ENCODE measurements at regions not wholly inside any gene's neighbourhood (a gene's known extent, or its start where the extent isn't known, plus 50 kb on each side); places are given as distances from the start of the nearest gene placed in this dataset.
"Not testable (repeated sequence)": the region's sequence is repeated elsewhere in the genome, so short reads cannot be mapped to it uniquely, and the experiment has no call there.

DNA sequence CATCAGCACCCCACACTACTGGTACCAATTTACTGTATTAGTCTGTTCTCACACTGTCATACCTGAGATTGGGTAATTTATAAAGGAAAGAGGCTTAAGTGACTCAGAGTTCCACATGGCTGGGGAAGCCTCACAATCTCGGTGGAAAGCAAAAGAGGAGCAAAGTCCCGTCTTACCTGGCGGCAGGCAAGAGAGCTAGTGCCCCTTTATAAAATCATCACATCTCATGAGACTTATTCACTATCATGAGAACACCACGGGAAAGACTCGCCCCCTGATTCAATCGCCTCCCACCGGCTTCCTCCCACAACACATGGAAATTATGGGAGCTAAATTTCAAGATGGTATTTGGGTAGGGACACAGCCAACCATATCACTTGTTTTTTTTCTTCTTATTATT, 717.2 kb downstream of the TRIB2 start:
- H3K27ac Mint-ChIP-seq: no peak overlapping the region
- no peak overlapping the region for H3K4me3 Mint-ChIP-seq
- peaks cover 20% of the 10 kb centered on the region for H3K9me3 Mint-ChIP-seq (ENCODE audit: low read depth)
- H3K27me3 Mint-ChIP-seq: no peaks in the 10 kb centered on the region
- H3K36me3 Mint-ChIP-seq: no peaks in the 10 kb centered on the region
- H3K4me1 Mint-ChIP-seq (ENCODE audit: low read depth): no peaks in the 10 kb centered on the region

- not testable (repeated sequence) for H3K4me1 Mint-ChIP-seq (ENCODE audit: low read depth); H3K4me3 Mint-ChIP-seq; H3K9me3 Mint-ChIP-seq (ENCODE audit: low read depth); H3K27ac Mint-ChIP-seq; H3K27me3 Mint-ChIP-seq; H3K36me3 Mint-ChIP-seq
Measured at GRCh38 chr2:13443554-13444261, 727.0 kb downstream of the TRIB2 start.

- H3K4me3 Mint-ChIP-seq: no peak overlapping the region
- H3K36me3 Mint-ChIP-seq: no peaks in the 10 kb centered on the region
- H3K27me3 Mint-ChIP-seq: no peaks in the 10 kb centered on the region
- no peaks in the 10 kb centered on the region for H3K9me3 Mint-ChIP-seq (ENCODE audit: low read depth)
- H3K4me1 Mint-ChIP-seq (ENCODE audit: low read depth): no peaks in the 10 kb centered on the region
- no peak overlapping the region for H3K27ac Mint-ChIP-seq
Measured at GRCh38 chr2:13462464-13462863, 745.7 kb downstream of the TRIB2 start.

GRCh38 chr2:13466076-13466475, 749.3 kb downstream of the TRIB2 start:
- no peak overlapping the region for H3K27ac Mint-ChIP-seq
- no peak overlapping the region for H3K4me3 Mint-ChIP-seq
- H3K9me3 Mint-ChIP-seq (ENCODE audit: low read depth): no peaks in the 10 kb centered on the region
- H3K36me3 Mint-ChIP-seq: no peaks in the 10 kb centered on the region
- no peaks in the 10 kb centered on the region for H3K4me1 Mint-ChIP-seq (ENCODE audit: low read depth)
- no peaks in the 10 kb centered on the region for H3K27me3 Mint-ChIP-seq

DNA sequence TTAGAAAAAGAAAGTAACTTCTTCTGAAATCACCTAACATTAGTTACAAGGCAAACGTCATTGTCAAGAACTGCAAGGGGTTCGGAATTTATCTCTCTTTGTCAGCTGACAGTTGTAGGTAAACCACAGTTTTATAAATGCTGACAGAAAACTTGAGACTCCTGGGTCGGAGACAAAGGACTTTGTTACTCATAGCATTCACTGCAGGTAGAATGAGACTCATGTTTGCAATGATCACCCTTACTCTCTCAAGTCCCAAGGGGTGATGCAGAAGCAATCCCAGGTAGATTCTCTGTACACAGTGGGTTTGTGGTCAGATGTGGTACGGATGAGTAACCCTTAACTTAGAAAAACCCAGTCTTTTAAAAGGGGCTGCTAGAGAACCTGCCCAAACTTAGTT, 757.8 kb downstream of the TRIB2 start:
- H3K27ac Mint-ChIP-seq: no peak overlapping the region
- H3K4me3 Mint-ChIP-seq: no peak overlapping the region
- H3K4me1 Mint-ChIP-seq (ENCODE audit: low read depth): no peaks in the 10 kb centered on the region
- H3K9me3 Mint-ChIP-seq (ENCODE audit: low read depth): no peaks in the 10 kb centered on the region
- H3K36me3 Mint-ChIP-seq: no peaks in the 10 kb centered on the region
- no peaks in the 10 kb centered on the region for H3K27me3 Mint-ChIP-seq

GRCh38 chr2:13480057-13480456, 763.3 kb downstream of the TRIB2 start:
- Mint-ChIP-seq H3K27ac (no peak overlapping the region), H3K27me3 (no peaks in the 10 kb centered on the region), H3K9me3 (ENCODE audit: low read depth) (no peaks in the 10 kb centered on the region), H3K4me1 (ENCODE audit: low read depth) (no peaks in the 10 kb centered on the region), H3K36me3 (no peaks in the 10 kb centered on the region), H3K4me3 (no peak overlapping the region)

GRCh38 chr2:13481201-13481600, 764.5 kb downstream of the TRIB2 start:
- Mint-ChIP-seq H3K36me3 (no peaks in the 10 kb centered on the region), H3K27me3 (no peaks in the 10 kb centered on the region), H3K27ac (no peak overlapping the region), H3K4me3 (no peak overlapping the region), H3K4me1 (ENCODE audit: low read depth) (no peaks in the 10 kb centered on the region), H3K9me3 (ENCODE audit: low read depth) (no peaks in the 10 kb centered on the region)

GRCh38 chr2:13485256-13485655, 768.5 kb downstream of the TRIB2 start:
- no peaks in the 10 kb centered on the region for H3K27me3 Mint-ChIP-seq
- no peaks in the 10 kb centered on the region for H3K4me1 Mint-ChIP-seq (ENCODE audit: low read depth)
- H3K9me3 Mint-ChIP-seq (ENCODE audit: low read depth): peaks cover 4% of the 10 kb centered on the region
- H3K4me3 Mint-ChIP-seq: no peak overlapping the region
- no peaks in the 10 kb centered on the region for H3K36me3 Mint-ChIP-seq
- H3K27ac Mint-ChIP-seq: no peak overlapping the region

GRCh38 chr2:13488965-13489364, 772.2 kb downstream of the TRIB2 start:
- Mint-ChIP-seq H3K4me1 (ENCODE audit: low read depth) (no peaks in the 10 kb centered on the region), H3K36me3 (no peaks in the 10 kb centered on the region), H3K9me3 (ENCODE audit: low read depth) (peaks cover 4% of the 10 kb centered on the region), H3K27me3 (no peaks in the 10 kb centered on the region), H3K27ac (no peak overlapping the region), H3K4me3 (no peak overlapping the region)

GRCh38 chr2:13492262-13492661, 775.5 kb downstream of the TRIB2 start:
- H3K27ac Mint-ChIP-seq: no peak overlapping the region
- peaks cover 13% of the 10 kb centered on the region for H3K9me3 Mint-ChIP-seq (ENCODE audit: low read depth)
- no peak overlapping the region for H3K4me3 Mint-ChIP-seq
- no peaks in the 10 kb centered on the region for H3K4me1 Mint-ChIP-seq (ENCODE audit: low read depth)
- H3K27me3 Mint-ChIP-seq: no peaks in the 10 kb centered on the region
- no peaks in the 10 kb centered on the region for H3K36me3 Mint-ChIP-seq

- Mint-ChIP-seq H3K9me3 (ENCODE audit: low read depth) (peaks cover 8% of the 10 kb centered on the region), H3K27ac (no peak overlapping the region), H3K27me3 (no peaks in the 10 kb centered on the region)
Measured at GRCh38 chr2:13495051-13495450, 778.3 kb downstream of the TRIB2 start.

GRCh38 chr2:13504808-13505207, 788.1 kb downstream of the TRIB2 start:
- Mint-ChIP-seq H3K4me3 (no peak overlapping the region), H3K9me3 (ENCODE audit: low read depth) (peaks cover 6% of the 10 kb centered on the region), H3K27me3 (no peaks in the 10 kb centered on the region), H3K36me3 (no peaks in the 10 kb centered on the region), H3K4me1 (ENCODE audit: low read depth) (no peaks in the 10 kb centered on the region), H3K27ac (no peak overlapping the region)

More at GRCh38 chr2:13495051-13495450, 778.3 kb downstream of the TRIB2 start:
- H3K4me1 Mint-ChIP-seq (ENCODE audit: low read depth): no peaks in the 10 kb centered on the region
- no peak overlapping the region for H3K4me3 Mint-ChIP-seq
- H3K36me3 Mint-ChIP-seq: no peaks in the 10 kb centered on the region

DNA sequence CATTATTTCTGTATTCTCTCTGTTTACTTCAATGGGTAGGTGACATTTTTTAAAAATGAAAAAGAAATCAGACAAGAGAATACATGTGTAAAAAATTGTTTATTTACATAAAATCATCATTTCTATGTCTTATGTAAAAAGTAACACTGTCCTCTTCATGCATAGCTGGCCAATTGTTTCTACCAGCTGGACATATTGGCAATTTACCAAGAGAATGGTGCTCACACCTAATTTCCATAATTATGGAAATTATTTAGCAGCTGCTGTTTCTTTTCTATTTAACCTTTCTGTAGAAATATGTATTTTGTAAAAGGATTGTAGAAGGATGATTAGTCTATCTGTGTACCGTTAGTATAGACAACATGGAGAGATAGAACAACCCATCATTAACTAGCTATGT, 791.9 kb downstream of the TRIB2 start:
- H3K36me3 Mint-ChIP-seq: no peaks in the 10 kb centered on the region
- no peaks in the 10 kb centered on the region for H3K9me3 Mint-ChIP-seq (ENCODE audit: low read depth)
- no peaks in the 10 kb centered on the region for H3K4me1 Mint-ChIP-seq (ENCODE audit: low read depth)
- H3K27ac Mint-ChIP-seq: no peak overlapping the region
- no peaks in the 10 kb centered on the region for H3K27me3 Mint-ChIP-seq
- no peak overlapping the region for H3K4me3 Mint-ChIP-seq

GRCh38 chr2:13515254-13515653, 798.5 kb downstream of the TRIB2 start:
- Mint-ChIP-seq H3K27me3 (no peaks in the 10 kb centered on the region), H3K36me3 (no peaks in the 10 kb centered on the region), H3K4me3 (no peak overlapping the region)

GRCh38 chr2:13522096-13522495, 805.4 kb downstream of the TRIB2 start:
- Mint-ChIP-seq H3K36me3 (no peaks in the 10 kb centered on the region), H3K4me1 (ENCODE audit: low read depth) (no peaks in the 10 kb centered on the region), H3K4me3 (no peak overlapping the region), H3K9me3 (ENCODE audit: low read depth) (no peaks in the 10 kb centered on the region), H3K27ac (no peak overlapping the region), H3K27me3 (no peaks in the 10 kb centered on the region)

More at GRCh38 chr2:13515254-13515653, 798.5 kb downstream of the TRIB2 start:
- Mint-ChIP-seq H3K4me1 (ENCODE audit: low read depth) (no peaks in the 10 kb centered on the region), H3K27ac (no peak overlapping the region), H3K9me3 (ENCODE audit: low read depth) (peaks cover 4% of the 10 kb centered on the region)

Measured in activated naive CD8-positive, alpha-beta T cell (primary cell).